Middle frontal gyrus (tissue), 1 donor: ENCODE measurements at regions not wholly inside any gene's neighbourhood (a gene's known extent, or its start where the extent isn't known, plus 50 kb on each side); places are given as distances from the start of the nearest gene placed in this dataset.

Source experiments
- DNase-seq: peaks from one replicate; pipeline ENCODE4 v3.0.0-alpha.2; 2015; ENCODE audit warnings: low spot score; ENCODE audit errors: extremely low spot score

GRCh38 chr6:87858440-87858839 is 156.4 kb upstream of the AKIRIN2 start:
- no peak for DNase-seq

GRCh38 chr6:87851674-87852299 is 149.8 kb upstream of the AKIRIN2 start:
- DNase-seq, result no peak

- no peak for DNase-seq
These were observed 146.6 kb upstream of the AKIRIN2 start for GRCh38 chr6:87848616-87849015.

- no peak for DNase-seq
These were observed 145.8 kb upstream of the AKIRIN2 start for GRCh38 chr6:87847830-87848210.

- no peak for DNase-seq
These were observed 145.2 kb upstream of the AKIRIN2 start for GRCh38 chr6:87847135-87847829.

- DNase-seq, result no peak
These were observed 144.4 kb upstream of the AKIRIN2 start for GRCh38 chr6:87846434-87846833.

GRCh38 chr6:87840324-87840723 is 138.3 kb upstream of the AKIRIN2 start:
- no peak for DNase-seq

- no peak for DNase-seq
These were observed 135.8 kb upstream of the AKIRIN2 start for GRCh38 chr6:87837876-87838275.

GRCh38 chr6:87837444-87837843 is 135.4 kb upstream of the AKIRIN2 start:
- DNase-seq, result no peak

- DNase-seq, result peak; percentile 5
These were observed 130.2 kb upstream of the AKIRIN2 start for GRCh38 chr6:87832025-87832825.

GRCh38 chr6:87830907-87831306 is 128.9 kb upstream of the AKIRIN2 start:
- DNase-seq, result no peak

GRCh38 chr6:87829622-87830121 is 127.6 kb upstream of the AKIRIN2 start:
- DNase-seq, result no peak

- DNase-seq, result no peak
These were observed 126.0 kb upstream of the AKIRIN2 start for GRCh38 chr6:87828044-87828443.

- DNase-seq, result no peak
These were observed 125.3 kb upstream of the AKIRIN2 start for GRCh38 chr6:87827346-87827745.

- no peak for DNase-seq
These were observed 124.4 kb upstream of the AKIRIN2 start for GRCh38 chr6:87826424-87826823.

GRCh38 chr6:87825821-87826221 is 123.8 kb upstream of the AKIRIN2 start:
- DNase-seq, result no peak

GRCh38 chr6:87824958-87825491 is 123.0 kb upstream of the AKIRIN2 start:
- DNase-seq, result no peak

GRCh38 chr6:87822011-87822410 is 120.0 kb upstream of the AKIRIN2 start:
- DNase-seq, result no peak

GRCh38 chr6:87820343-87820984 is 118.4 kb upstream of the AKIRIN2 start:
- DNase-seq, result no peak

GRCh38 chr6:87817183-87817582 is 115.2 kb upstream of the AKIRIN2 start:
- no peak for DNase-seq

- no peak for DNase-seq
These were observed 113.4 kb upstream of the AKIRIN2 start for GRCh38 chr6:87815449-87815848.
